C4-2B (cell line): ENCODE measurements at regions not wholly inside any gene's neighbourhood (a gene's known extent, or its start where the extent isn't known, plus 50 kb on each side); places are given as distances from the start of the nearest gene placed in this dataset.

Experiments
- ZFX ChIP-seq: fragments of 450-650 bp; IDR thresholded peaks from 2 replicates; pipeline ENCODE4 v1.6.1; 2017
- TF ChIP-seq, protein P1 (sequence below): fragments of 450-650 bp; conservative IDR thresholded peaks from 2 replicates; pipeline ENCODE4 v1.5.1; 2017; ENCODE audit warnings: mild to moderate bottlenecking

- TF ChIP-seq, protein P1, sequence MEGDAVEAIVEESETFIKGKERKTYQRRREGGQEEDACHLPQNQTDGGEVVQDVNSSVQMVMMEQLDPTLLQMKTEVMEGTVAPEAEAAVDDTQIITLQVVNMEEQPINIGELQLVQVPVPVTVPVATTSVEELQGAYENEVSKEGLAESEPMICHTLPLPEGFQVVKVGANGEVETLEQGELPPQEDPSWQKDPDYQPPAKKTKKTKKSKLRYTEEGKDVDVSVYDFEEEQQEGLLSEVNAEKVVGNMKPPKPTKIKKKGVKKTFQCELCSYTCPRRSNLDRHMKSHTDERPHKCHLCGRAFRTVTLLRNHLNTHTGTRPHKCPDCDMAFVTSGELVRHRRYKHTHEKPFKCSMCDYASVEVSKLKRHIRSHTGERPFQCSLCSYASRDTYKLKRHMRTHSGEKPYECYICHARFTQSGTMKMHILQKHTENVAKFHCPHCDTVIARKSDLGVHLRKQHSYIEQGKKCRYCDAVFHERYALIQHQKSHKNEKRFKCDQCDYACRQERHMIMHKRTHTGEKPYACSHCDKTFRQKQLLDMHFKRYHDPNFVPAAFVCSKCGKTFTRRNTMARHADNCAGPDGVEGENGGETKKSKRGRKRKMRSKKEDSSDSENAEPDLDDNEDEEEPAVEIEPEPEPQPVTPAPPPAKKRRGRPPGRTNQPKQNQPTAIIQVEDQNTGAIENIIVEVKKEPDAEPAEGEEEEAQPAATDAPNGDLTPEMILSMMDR = no peak
- TF ChIP-seq ZFX = no peak
These were observed 297.3 kb upstream of the NEGR1 start for GRCh38 chr1:72579629-72580028.
